H9 (cell line): ENCODE measurements at regions not wholly inside any gene's neighbourhood (a gene's known extent, or its start where the extent isn't known, plus 50 kb on each side); places are given as distances from the start of the nearest gene placed in this dataset.

Experiments
- DNase-seq: peaks from one replicate; pipeline ENCODE4 v3.0.0-alpha.2; 2017
- H2AFZ ChIP-seq: one replicate; pipeline ENCODE4 v1.6.1; 2013; ENCODE audit warnings: mild to moderate bottlenecking, low read length, control low read depth, moderate library complexity
- H2AK5ac ChIP-seq: 2 replicates; pipeline ENCODE4 v1.6.1; 2013; ENCODE audit warnings: low read length, control low read depth, mixed read lengths; ENCODE audit not compliant: insufficient read length
- H2BK120ac ChIP-seq: one replicate; pipeline ENCODE4 v1.6.1; 2013; ENCODE audit warnings: low read depth, mild to moderate bottlenecking, low read length, control low read depth, inconsistent platforms; ENCODE audit not compliant: poor library complexity, severe bottlenecking
- H2BK12ac ChIP-seq: 2 replicates; pipeline ENCODE4 v1.6.1; 2013; ENCODE audit warnings: low read length, control low read depth, mixed read lengths, low read depth; ENCODE audit not compliant: insufficient read length
- H2BK15ac ChIP-seq: 2 replicates; pipeline ENCODE4 v1.6.1; 2013; ENCODE audit warnings: low read depth, low read length, control low read depth
- H2BK20ac ChIP-seq: one replicate; pipeline ENCODE4 v1.6.1; 2013; ENCODE audit warnings: low read depth, mild to moderate bottlenecking, low read length, control low read depth, inconsistent platforms; ENCODE audit not compliant: poor library complexity, severe bottlenecking
- H2BK5ac ChIP-seq: 2 replicates; pipeline ENCODE4 v1.6.1; 2013; ENCODE audit warnings: low read length, control low read depth, mixed read lengths; ENCODE audit not compliant: insufficient read length
- H3K14ac ChIP-seq: 2 replicates; pipeline ENCODE4 v1.6.1; 2013; ENCODE audit warnings: low read length, control low read depth; ENCODE audit not compliant: insufficient read depth
- H3K18ac ChIP-seq: 2 replicates; pipeline ENCODE4 v1.6.1; 2013; ENCODE audit warnings: low read depth, mild to moderate bottlenecking, mixed read lengths, low read length, control low read depth; ENCODE audit not compliant: insufficient read length
- H3K23ac ChIP-seq: 2 replicates; pipeline ENCODE4 v1.6.1; 2013; ENCODE audit warnings: low read length, control low read depth, mixed read lengths, low read depth; ENCODE audit not compliant: insufficient read length
- H3K23me2 ChIP-seq: 2 replicates; pipeline ENCODE4 v1.6.1; 2013; ENCODE audit warnings: low read depth, mild to moderate bottlenecking, mixed read lengths, low read length, control low read depth; ENCODE audit not compliant: insufficient read length, poor library complexity, severe bottlenecking
- H3K27ac ChIP-seq: 2 replicates; pipeline ENCODE4 v1.5.1; 2013; ENCODE audit warnings: low read length, control low read depth, mixed read lengths, low read depth; ENCODE audit not compliant: insufficient read length
- H3K27me3 ChIP-seq: 2 replicates; pipeline ENCODE4 v1.6.1; 2013; ENCODE audit warnings: low read length, control low read depth, inconsistent platforms; ENCODE audit not compliant: insufficient read depth
- H3K4ac ChIP-seq: 2 replicates; pipeline ENCODE4 v1.6.1; 2013; ENCODE audit warnings: low read depth, mild to moderate bottlenecking, control low read depth, inconsistent platforms, low read length, moderate library complexity
- H3K4me1 ChIP-seq: 2 replicates; pipeline ENCODE4 v1.6.1; 2013; ENCODE audit warnings: low read length, control low read depth, inconsistent platforms; ENCODE audit not compliant: insufficient read depth
- H3K4me2 ChIP-seq: 2 replicates; pipeline ENCODE4 v1.6.1; 2013; ENCODE audit warnings: low read length, control low read depth, mixed read lengths; ENCODE audit not compliant: insufficient read length, insufficient read depth
- H3K56ac ChIP-seq: 2 replicates; pipeline ENCODE4 v1.6.1; 2013; ENCODE audit warnings: low read depth, mild to moderate bottlenecking, mixed read lengths, low read length, control low read depth; ENCODE audit not compliant: insufficient read length
- H3K79me1 ChIP-seq: 2 replicates; pipeline ENCODE4 v1.6.1; 2013; ENCODE audit warnings: low read depth, mild to moderate bottlenecking, moderate library complexity, low read length, control low read depth, inconsistent platforms; ENCODE audit not compliant: insufficient read depth, poor library complexity, severe bottlenecking
- H3K79me2 ChIP-seq: 2 replicates; pipeline ENCODE4 v1.6.1; 2013; ENCODE audit warnings: low read length, control low read depth, inconsistent platforms; ENCODE audit not compliant: insufficient read depth
- H3K9ac ChIP-seq: 2 replicates; pipeline ENCODE4 v1.6.1; 2013; ENCODE audit warnings: low read length, control low read depth, mixed read lengths; ENCODE audit not compliant: insufficient read length; ENCODE audit errors: extremely low read depth
- H3K9me3 ChIP-seq: one replicate; pipeline ENCODE4 v1.6.1; 2013; ENCODE audit warnings: low read depth, low read length, inconsistent platforms; ENCODE audit not compliant: control insufficient read depth
- H3T11ph ChIP-seq: one replicate; pipeline ENCODE4 v1.6.1; 2013; ENCODE audit warnings: mild to moderate bottlenecking, low read length, control low read depth, inconsistent platforms
- H4K20me1 ChIP-seq: one replicate; pipeline ENCODE4 v1.6.1; 2013; ENCODE audit not compliant: control insufficient read depth, insufficient read length, insufficient read depth
- H4K5ac ChIP-seq: 2 replicates; pipeline ENCODE4 v1.6.1; 2013; ENCODE audit warnings: low read depth, mild to moderate bottlenecking, mixed read lengths, low read length, control low read depth; ENCODE audit not compliant: insufficient read length
- H4K8ac ChIP-seq: replicated peaks from 2 replicates; pipeline ENCODE4 v1.6.1; 2013; ENCODE audit warnings: low read length, control low read depth, mixed read lengths, low read depth; ENCODE audit not compliant: insufficient read length
- H4K91ac ChIP-seq: 2 replicates; pipeline ENCODE4 v1.6.1; 2013; ENCODE audit warnings: low read depth, mild to moderate bottlenecking, moderate library complexity, mixed read lengths, low read length, control low read depth; ENCODE audit not compliant: insufficient read length
- H3K27ac Mint-ChIP-seq, 3 experiments: 2 replicates in 2 of 3; 3 replicates in 1 of 3; pipeline ENCODE4 v1.8.0; 2020 to 2021; ENCODE audit warnings: mixed read lengths in 3 of 3, mild to moderate bottlenecking in 1 of 3, moderate library complexity in 1 of 3
- H3K27me3 Mint-ChIP-seq: 2 replicates; pipeline ENCODE4 v1.8.0; 2021; ENCODE audit warnings: low read depth, mild to moderate bottlenecking, moderate library complexity, mixed read lengths
- H3K36me3 Mint-ChIP-seq, 3 experiments: 2 replicates in 2 of 3; 3 replicates in 1 of 3; pipeline ENCODE4 v1.8.0; 2020 to 2021; ENCODE audit warnings: low read depth in 3 of 3, mixed read lengths in 3 of 3; ENCODE audit not compliant: insufficient read depth in 1 of 3
- H3K4me1 Mint-ChIP-seq, 2 experiments: 2 replicates each; pipeline ENCODE4 v1.8.0; 2020; ENCODE audit warnings: mixed read lengths in 2 of 2
- H3K4me3 Mint-ChIP-seq, 2 experiments: 2 replicates in 1 of 2; 3 replicates in 1 of 2; pipeline ENCODE4 v1.8.0; 2020 to 2021; ENCODE audit warnings: mild to moderate bottlenecking in 2 of 2, mixed read lengths in 2 of 2, moderate library complexity in 1 of 2
- H3K9me3 Mint-ChIP-seq, 2 experiments: 2 replicates in 1 of 2; 3 replicates in 1 of 2; pipeline ENCODE4 v1.8.0; 2020; ENCODE audit warnings: mild to moderate bottlenecking in 2 of 2, mixed read lengths in 2 of 2, moderate library complexity in 1 of 2
- WGBS: extraction: QIAGEN DNeasy Blood & Tissue Kit; methylation state at CpG from one replicate; pipeline ENCODE4 v1.1.7; 2013; ENCODE audit warnings: missing lambda C conversion rate, low lambda C conversion rate, mixed read lengths; ENCODE audit not compliant: insufficient read length; ENCODE audit errors: extremely low coverage; 5-methylcytosine and 5-hydroxymethylcytosine counted together
- TF ChIP-seq, protein P1 (sequence below): fragments of 200-600 bp; sonication (generic); conservative IDR thresholded peaks from 3 replicates; pipeline ENCODE4 v1.8.0; 2021; ENCODE audit warnings: antibody characterized with exemption, mild to moderate bottlenecking

DNA sequence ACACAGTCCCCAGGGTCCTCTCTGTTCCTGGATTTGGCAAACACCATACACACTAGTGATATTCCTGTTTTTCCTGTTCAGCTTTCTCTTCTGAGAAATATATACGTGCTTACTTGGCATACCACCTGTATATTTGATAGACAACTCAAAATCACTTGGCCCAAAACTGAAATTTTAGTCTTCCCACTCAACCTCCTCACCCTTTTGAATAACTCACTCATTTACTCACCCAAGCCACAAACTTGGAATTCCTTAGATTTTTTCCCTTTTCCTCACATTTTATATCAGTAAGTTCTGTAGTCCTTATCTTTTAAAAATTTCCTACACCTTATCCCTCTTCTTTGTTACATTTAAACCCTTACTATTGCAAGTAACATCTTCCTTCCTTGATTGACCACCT lies 143.4 kb downstream of the PPP1R3A start:
- no peak overlapping the region for H3K18ac ChIP-seq
- H3K56ac ChIP-seq = no peak overlapping the region
- Mint-ChIP-seq H3K9me3 (no peaks in the 10 kb centered on the region), H3K36me3 (no peaks in the 10 kb centered on the region; a peak in 1 of 7 replicates), H3K27ac (no peak overlapping the region), H3K27me3 (no peaks in the 10 kb centered on the region), H3K4me1 (no peaks in the 10 kb centered on the region), H3K4me3 (no peak overlapping the region)
- H2BK5ac ChIP-seq = no peak overlapping the region
- H4K91ac ChIP-seq = no peak overlapping the region
- DNase-seq = no peak
- no peak overlapping the region for H2BK120ac ChIP-seq
- H3K23ac ChIP-seq = no peak overlapping the region
- no peak overlapping the region for H3T11ph ChIP-seq
- no peaks in the 10 kb centered on the region for H3K9me3 ChIP-seq
- H3K79me1 ChIP-seq = no peaks in the 10 kb centered on the region
- no peak overlapping the region for H2AK5ac ChIP-seq
- H3K27ac ChIP-seq = no peak overlapping the region
- no peaks in the 10 kb centered on the region for H3K23me2 ChIP-seq
- TF ChIP-seq, protein P1, sequence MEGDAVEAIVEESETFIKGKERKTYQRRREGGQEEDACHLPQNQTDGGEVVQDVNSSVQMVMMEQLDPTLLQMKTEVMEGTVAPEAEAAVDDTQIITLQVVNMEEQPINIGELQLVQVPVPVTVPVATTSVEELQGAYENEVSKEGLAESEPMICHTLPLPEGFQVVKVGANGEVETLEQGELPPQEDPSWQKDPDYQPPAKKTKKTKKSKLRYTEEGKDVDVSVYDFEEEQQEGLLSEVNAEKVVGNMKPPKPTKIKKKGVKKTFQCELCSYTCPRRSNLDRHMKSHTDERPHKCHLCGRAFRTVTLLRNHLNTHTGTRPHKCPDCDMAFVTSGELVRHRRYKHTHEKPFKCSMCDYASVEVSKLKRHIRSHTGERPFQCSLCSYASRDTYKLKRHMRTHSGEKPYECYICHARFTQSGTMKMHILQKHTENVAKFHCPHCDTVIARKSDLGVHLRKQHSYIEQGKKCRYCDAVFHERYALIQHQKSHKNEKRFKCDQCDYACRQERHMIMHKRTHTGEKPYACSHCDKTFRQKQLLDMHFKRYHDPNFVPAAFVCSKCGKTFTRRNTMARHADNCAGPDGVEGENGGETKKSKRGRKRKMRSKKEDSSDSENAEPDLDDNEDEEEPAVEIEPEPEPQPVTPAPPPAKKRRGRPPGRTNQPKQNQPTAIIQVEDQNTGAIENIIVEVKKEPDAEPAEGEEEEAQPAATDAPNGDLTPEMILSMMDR = no peak
- H4K20me1 ChIP-seq = no peaks in the 10 kb centered on the region
- no peak overlapping the region for H2BK20ac ChIP-seq
- H3K4me1 ChIP-seq = no peaks in the 10 kb centered on the region
- no peak overlapping the region for H2AFZ ChIP-seq
- no peak overlapping the region for H2BK15ac ChIP-seq
- WGBS = no CpG with 5 or more reads among the region's 1 CpG
- no peaks in the 10 kb centered on the region for H3K79me2 ChIP-seq
- no peak overlapping the region for H3K9ac ChIP-seq
- H2BK12ac ChIP-seq = no peak overlapping the region
- no peak overlapping the region for H3K14ac ChIP-seq
- H3K27me3 ChIP-seq = no peaks in the 10 kb centered on the region
- H4K8ac ChIP-seq = no peak overlapping the region
- H3K4ac ChIP-seq = no peak overlapping the region
- H4K5ac ChIP-seq = no peak overlapping the region
- no peak overlapping the region for H3K4me2 ChIP-seq
